Astrocyte (in vitro differentiated cells and primary cell): ENCODE measurements at regions not wholly inside any gene's neighbourhood (a gene's known extent, or its start where the extent isn't known, plus 50 kb on each side); places are given as distances from the start of the nearest gene placed in this dataset.

Experiments
- CTCF ChIP-seq: IDR thresholded peaks from 2 replicates; pipeline ENCODE4 v1.5.1; 2011; ENCODE audit warnings: low read depth, mild to moderate bottlenecking, inconsistent platforms, low read length, moderate library complexity; ENCODE audit not compliant: insufficient read depth
- EZH2 ChIP-seq: IDR thresholded peaks from 2 replicates; pipeline ENCODE4 v1.6.1; 2012; ENCODE audit warnings: mild to moderate bottlenecking, low read length, inconsistent platforms; ENCODE audit not compliant: insufficient read depth

- no peak for TF ChIP-seq CTCF
- no peak for TF ChIP-seq EZH2
These were observed 282.4 kb downstream of the ARPP21 start for GRCh38 chr3:35921718-35922117.
